MCF 10A (cell line): ENCODE measurements at regions not wholly inside any gene's neighbourhood (a gene's known extent, or its start where the extent isn't known, plus 50 kb on each side); places are given as distances from the start of the nearest gene placed in this dataset.
"Not testable (repeated sequence)": the region's sequence is repeated elsewhere in the genome, so short reads cannot be mapped to it uniquely, and the experiment has no call there.

Experiments used
- BruUV-seq: library from RNA; stranded (reverse); fragments of 400-500 nt; replicated peaks from 2 replicates; lab custom pipeline; 2021; lab: Mats Ljungman, UMichigan
- CTCF ChIA-PET: fragments of 300-600 bp; sonication (Branson Sonifier 250); formaldehyde crosslinking; extraction: SDS; loops from one replicate; lab custom pipeline; 2021; ENCODE audit warnings: antibody characterized with exemption, inconsistent platforms; lab: Yijun Ruan, JAX
- POLR2A ChIA-PET: fragments of 300-600, 350-650 bp; sonication (Branson Sonifier 250); formaldehyde crosslinking; extraction: SDS; loops from one replicate; lab custom pipeline; 2020; ENCODE audit warnings: antibody characterized with exemption, inconsistent platforms; lab: Yijun Ruan, JAX
- DNase-seq: peaks from one replicate; pipeline ENCODE4 v3.0.0-alpha.2; 2018; ENCODE audit not compliant: unreplicated experiment
- H3K27ac Mint-ChIP-seq: one replicate; pipeline ENCODE4 v1.8.0; 2022; ENCODE audit warnings: mild to moderate bottlenecking, low read depth, mixed read lengths; ENCODE audit not compliant: unreplicated experiment
- H3K27me3 Mint-ChIP-seq: one replicate; pipeline ENCODE4 v1.8.0; 2022; ENCODE audit warnings: mixed read lengths; ENCODE audit not compliant: insufficient read depth, unreplicated experiment
- H3K36me3 Mint-ChIP-seq: one replicate; pipeline ENCODE4 v1.8.0; 2022; ENCODE audit warnings: mild to moderate bottlenecking, moderate library complexity, mixed read lengths; ENCODE audit not compliant: insufficient read depth, unreplicated experiment
- H3K4me1 Mint-ChIP-seq: one replicate; pipeline ENCODE4 v1.8.0; 2022; ENCODE audit warnings: mixed read lengths; ENCODE audit not compliant: insufficient read depth, unreplicated experiment
- H3K4me3 Mint-ChIP-seq: one replicate; pipeline ENCODE4 v1.8.0; 2022; ENCODE audit warnings: mild to moderate bottlenecking, moderate library complexity, mixed read lengths; ENCODE audit not compliant: unreplicated experiment
- H3K9me3 Mint-ChIP-seq: one replicate; pipeline ENCODE4 v1.8.0; 2022; ENCODE audit warnings: mixed read lengths; ENCODE audit not compliant: unreplicated experiment
- intact Hi-C: fragments of 100-400 bp; cut with micrococcal nuclease; formaldehyde crosslinking; loops from 2 replicates; pipeline ENCODE4 v1.14.1; 2022
- TF ChIP-seq, protein P1 (sequence below): fragments of 200-600 bp; IDR thresholded peaks from one replicate; pipeline ENCODE4 v1.8.0; 2022; ENCODE audit warnings: antibody characterized with exemption, mild to moderate bottlenecking; ENCODE audit not compliant: unreplicated experiment

DNA sequence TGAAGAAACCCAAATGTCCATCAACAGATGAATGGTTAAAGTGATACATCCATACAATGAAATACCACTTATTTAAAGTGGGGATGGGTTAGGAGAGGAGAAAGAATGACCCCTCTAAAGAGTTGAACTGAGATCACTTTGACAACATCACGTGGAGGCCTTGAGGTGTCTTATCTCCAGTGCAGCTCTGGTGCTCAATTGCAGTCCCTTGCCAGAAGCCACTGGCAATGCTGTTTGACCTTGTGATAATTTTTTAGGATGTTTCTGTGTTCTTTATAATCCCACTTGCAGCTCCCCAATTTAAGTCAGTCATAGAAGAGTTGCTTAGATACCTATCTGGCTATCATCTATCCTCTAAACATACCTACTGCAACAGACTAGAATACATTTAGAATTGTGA lies 167.6 kb downstream of the ZNF648 start:
- H3K4me3 Mint-ChIP-seq, result no peak overlapping the region
- peaks cover 11% of the 10 kb centered on the region for H3K27me3 Mint-ChIP-seq
- no peak for DNase-seq
- no peaks in the 10 kb centered on the region for H3K4me1 Mint-ChIP-seq
- CTCF ChIA-PET, result interaction anchor here (0.6 kb wide), 2 partner anchors 46 to 93 kb away, joined by 3 to 4 read pairs; no protein-coding TSS in a partner anchor
- TF ChIP-seq, protein P1, sequence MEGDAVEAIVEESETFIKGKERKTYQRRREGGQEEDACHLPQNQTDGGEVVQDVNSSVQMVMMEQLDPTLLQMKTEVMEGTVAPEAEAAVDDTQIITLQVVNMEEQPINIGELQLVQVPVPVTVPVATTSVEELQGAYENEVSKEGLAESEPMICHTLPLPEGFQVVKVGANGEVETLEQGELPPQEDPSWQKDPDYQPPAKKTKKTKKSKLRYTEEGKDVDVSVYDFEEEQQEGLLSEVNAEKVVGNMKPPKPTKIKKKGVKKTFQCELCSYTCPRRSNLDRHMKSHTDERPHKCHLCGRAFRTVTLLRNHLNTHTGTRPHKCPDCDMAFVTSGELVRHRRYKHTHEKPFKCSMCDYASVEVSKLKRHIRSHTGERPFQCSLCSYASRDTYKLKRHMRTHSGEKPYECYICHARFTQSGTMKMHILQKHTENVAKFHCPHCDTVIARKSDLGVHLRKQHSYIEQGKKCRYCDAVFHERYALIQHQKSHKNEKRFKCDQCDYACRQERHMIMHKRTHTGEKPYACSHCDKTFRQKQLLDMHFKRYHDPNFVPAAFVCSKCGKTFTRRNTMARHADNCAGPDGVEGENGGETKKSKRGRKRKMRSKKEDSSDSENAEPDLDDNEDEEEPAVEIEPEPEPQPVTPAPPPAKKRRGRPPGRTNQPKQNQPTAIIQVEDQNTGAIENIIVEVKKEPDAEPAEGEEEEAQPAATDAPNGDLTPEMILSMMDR, result no peak
- H3K36me3 Mint-ChIP-seq, result no peaks in the 10 kb centered on the region
- H3K9me3 Mint-ChIP-seq, result no peaks in the 10 kb centered on the region
- intact Hi-C loops, result no loop called here
- BruUV-seq, result no TSS peak
- POLR2A ChIA-PET, result no interaction called here
- no peak overlapping the region for H3K27ac Mint-ChIP-seq

DNA sequence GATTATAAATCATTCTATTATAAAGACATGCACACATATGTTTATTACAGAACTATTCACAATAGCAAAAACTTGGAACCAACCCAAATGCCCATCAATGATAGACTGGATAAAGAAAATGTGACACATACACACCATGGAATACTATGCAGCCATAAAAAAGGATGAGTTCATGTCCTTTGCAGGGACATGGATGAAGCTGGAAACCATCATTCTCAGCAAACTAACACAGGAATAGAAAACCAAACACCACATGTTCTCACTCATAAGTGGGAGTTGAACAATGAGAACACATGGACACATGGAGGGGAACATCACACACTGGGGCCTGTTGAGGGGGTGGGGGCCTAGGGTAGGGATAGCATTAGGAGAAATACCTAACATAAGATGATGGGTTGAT lies 168.4 kb downstream of the ZNF648 start:
- intact Hi-C loops, H3K4me1 Mint-ChIP-seq, BruUV-seq, H3K36me3 Mint-ChIP-seq, DNase-seq, H3K9me3 Mint-ChIP-seq, POLR2A ChIA-PET, H3K4me3 Mint-ChIP-seq, H3K27ac Mint-ChIP-seq, H3K27me3 Mint-ChIP-seq: not testable (repeated sequence)
- CTCF ChIA-PET, result interaction anchor here (1.1 kb wide), 1 partner anchor 27 kb away, joined by 3 read pairs; no protein-coding TSS in a partner anchor

GRCh38 chr1:181872562-181872961 lies 188.9 kb downstream of the ZNF648 start:
- TF ChIP-seq, protein P1, result no peak
- DNase-seq, result no peak
- CTCF ChIA-PET, result no interaction called here
- Mint-ChIP-seq H3K4me1 (no peaks in the 10 kb centered on the region), H3K9me3 (peaks cover 21% of the 10 kb centered on the region), H3K27ac (no peak overlapping the region), H3K27me3 (peaks cover 38% of the 10 kb centered on the region), H3K36me3 (no peaks in the 10 kb centered on the region), H3K4me3 (no peak overlapping the region)
- no TSS peak for BruUV-seq
- intact Hi-C loops, result no loop called here
- POLR2A ChIA-PET, result interaction anchor here (1.0 kb wide), 1 partner anchor 11 kb away, joined by 4 read pairs; no protein-coding TSS in a partner anchor

DNA sequence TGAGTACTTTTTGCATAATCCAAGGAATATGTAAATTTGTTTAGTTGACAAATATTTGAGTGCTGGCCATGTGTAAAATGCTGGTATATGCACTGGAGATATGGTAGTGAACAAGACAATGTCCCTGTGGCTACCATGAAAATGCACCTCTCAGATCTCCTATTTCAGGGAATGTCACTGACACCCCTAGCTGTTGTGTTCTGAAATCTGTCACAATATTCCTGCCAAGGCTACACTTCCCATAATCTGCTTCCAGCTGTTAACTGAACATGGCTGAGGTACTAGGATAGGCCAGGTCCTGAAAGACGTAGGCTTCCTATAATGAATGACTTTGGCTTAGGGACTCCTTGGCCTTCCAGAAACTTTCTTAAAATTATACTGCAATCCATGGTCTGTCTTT lies 197.8 kb downstream of the ZNF648 start:
- Mint-ChIP-seq H3K27me3 (peaks cover 10% of the 10 kb centered on the region), H3K27ac (no peak overlapping the region), H3K9me3 (peaks cover 9% of the 10 kb centered on the region), H3K4me3 (no peak overlapping the region), H3K4me1 (no peaks in the 10 kb centered on the region), H3K36me3 (no peaks in the 10 kb centered on the region)
- POLR2A ChIA-PET, result no interaction called here
- no peak for DNase-seq
- BruUV-seq, result no TSS peak
- CTCF ChIA-PET, result no interaction called here
- intact Hi-C loops, result no loop called here
- TF ChIP-seq, protein P1, result no peak

DNA sequence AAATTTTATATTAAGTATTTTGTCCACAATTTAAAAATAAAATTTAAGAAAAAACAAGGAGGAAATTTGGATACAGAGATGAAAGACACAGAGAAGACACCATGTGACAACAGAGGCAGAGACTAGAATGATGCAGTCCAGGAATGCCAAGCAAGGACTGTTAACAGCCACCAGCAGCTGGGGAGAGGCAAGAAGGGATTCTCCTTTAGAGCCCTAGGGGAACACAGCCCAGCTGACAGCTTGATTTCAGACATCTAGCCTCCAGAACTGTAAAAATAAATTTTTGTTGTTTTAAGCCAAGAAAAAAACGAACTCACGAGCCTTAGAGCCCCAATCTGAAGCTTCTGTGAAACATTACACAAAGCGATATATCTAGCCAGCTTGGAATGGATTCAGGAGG lies 198.5 kb downstream of the ZNF648 start:
- H3K27ac Mint-ChIP-seq, result no peak overlapping the region
- BruUV-seq, result no TSS peak
- no peak overlapping the region for H3K4me3 Mint-ChIP-seq
- no peak for DNase-seq
- H3K36me3 Mint-ChIP-seq, result no peaks in the 10 kb centered on the region
- ChIA-PET CTCF (no interaction called here), POLR2A (no interaction called here)
- H3K9me3 Mint-ChIP-seq, result peaks cover 9% of the 10 kb centered on the region
- TF ChIP-seq, protein P1, result no peak
- H3K27me3 Mint-ChIP-seq, result peaks cover 10% of the 10 kb centered on the region
- intact Hi-C loops, result no loop called here
- H3K4me1 Mint-ChIP-seq, result no peaks in the 10 kb centered on the region
